Suprapubic skin (tissue), 3 donors: ENCODE measurements at regions not wholly inside any gene's neighbourhood (a gene's known extent, or its start where the extent isn't known, plus 50 kb on each side); places are given as distances from the start of the nearest gene placed in this dataset.

ENCODE experiments used
- CTCF ChIP-seq, 2 donors: fragments of 200-600 bp in 1 of 2; fragments of 450-650 bp in 1 of 2; sonication (generic) in 1 of 2; IDR thresholded peaks; one replicate each; pipeline ENCODE4 v1.5.1; 2016 to 2019; ENCODE audit warnings: antibody characterized with exemption in 2 of 2, mild to moderate bottlenecking in 1 of 2, moderate library complexity in 1 of 2
- POLR2A ChIP-seq, 2 donors: fragments of 450-650 bp; IDR thresholded peaks; one replicate each; pipeline ENCODE4 v1.6.1; 2017; ENCODE audit warnings: antibody characterized with exemption in 2 of 2, mild to moderate bottlenecking in 2 of 2, moderate library complexity in 2 of 2

GRCh38 chr7:24349339-24349738 lies 65.3 kb downstream of the NPY start:
- no peak for TF ChIP-seq CTCF (IDR thresholded peaks at IDR 0.05)
- TF ChIP-seq POLR2A (IDR thresholded peaks at IDR 0.05): no peak
